ENCODE measurements at regions not wholly inside any gene's neighbourhood (a gene's known extent, or its start where the extent isn't known, plus 50 kb on each side); places are given as distances from the start of the nearest gene placed in this dataset.

GRCh38 chr18:70622622-70623419, 334.0 kb downstream of the SOCS6 start:
- DNase-seq (ENCODE audit: low spot score): no peak
- CTCF ChIA-PET: no interaction called here
- POLR2A ChIA-PET (ENCODE audit: low non-redundant PET): no interaction called here
- no peak overlapping the region for H3K27ac ChIP-seq
- TF ChIP-seq, protein P1, sequence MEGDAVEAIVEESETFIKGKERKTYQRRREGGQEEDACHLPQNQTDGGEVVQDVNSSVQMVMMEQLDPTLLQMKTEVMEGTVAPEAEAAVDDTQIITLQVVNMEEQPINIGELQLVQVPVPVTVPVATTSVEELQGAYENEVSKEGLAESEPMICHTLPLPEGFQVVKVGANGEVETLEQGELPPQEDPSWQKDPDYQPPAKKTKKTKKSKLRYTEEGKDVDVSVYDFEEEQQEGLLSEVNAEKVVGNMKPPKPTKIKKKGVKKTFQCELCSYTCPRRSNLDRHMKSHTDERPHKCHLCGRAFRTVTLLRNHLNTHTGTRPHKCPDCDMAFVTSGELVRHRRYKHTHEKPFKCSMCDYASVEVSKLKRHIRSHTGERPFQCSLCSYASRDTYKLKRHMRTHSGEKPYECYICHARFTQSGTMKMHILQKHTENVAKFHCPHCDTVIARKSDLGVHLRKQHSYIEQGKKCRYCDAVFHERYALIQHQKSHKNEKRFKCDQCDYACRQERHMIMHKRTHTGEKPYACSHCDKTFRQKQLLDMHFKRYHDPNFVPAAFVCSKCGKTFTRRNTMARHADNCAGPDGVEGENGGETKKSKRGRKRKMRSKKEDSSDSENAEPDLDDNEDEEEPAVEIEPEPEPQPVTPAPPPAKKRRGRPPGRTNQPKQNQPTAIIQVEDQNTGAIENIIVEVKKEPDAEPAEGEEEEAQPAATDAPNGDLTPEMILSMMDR (conservative IDR thresholded peaks at IDR 0.05; ENCODE audit: low read depth): no peak

DNA sequence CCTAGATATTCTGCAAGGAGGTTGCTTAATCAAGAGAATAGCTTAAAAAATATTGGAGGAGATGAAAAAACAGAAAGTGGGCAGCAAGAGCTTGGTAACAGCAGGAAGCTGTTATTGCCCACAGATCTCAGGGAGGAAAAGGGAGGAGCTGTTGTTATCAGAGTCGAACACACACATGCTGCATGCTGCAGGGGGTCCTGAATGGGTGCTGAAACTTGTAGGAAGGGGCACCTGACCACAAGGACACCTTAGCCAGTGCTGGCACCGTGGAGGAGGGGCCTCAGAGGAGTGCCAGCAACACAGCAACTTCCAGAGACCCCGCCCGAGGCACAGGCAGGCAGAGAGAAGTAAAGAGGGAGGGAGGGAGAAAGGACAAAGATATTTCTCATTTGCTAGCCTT, 332.9 kb downstream of the SOCS6 start:
- ChIA-PET CTCF (no interaction called here), POLR2A (ENCODE audit: low non-redundant PET) (no interaction called here)
- DNase-seq (ENCODE audit: low spot score): no peak

DNA sequence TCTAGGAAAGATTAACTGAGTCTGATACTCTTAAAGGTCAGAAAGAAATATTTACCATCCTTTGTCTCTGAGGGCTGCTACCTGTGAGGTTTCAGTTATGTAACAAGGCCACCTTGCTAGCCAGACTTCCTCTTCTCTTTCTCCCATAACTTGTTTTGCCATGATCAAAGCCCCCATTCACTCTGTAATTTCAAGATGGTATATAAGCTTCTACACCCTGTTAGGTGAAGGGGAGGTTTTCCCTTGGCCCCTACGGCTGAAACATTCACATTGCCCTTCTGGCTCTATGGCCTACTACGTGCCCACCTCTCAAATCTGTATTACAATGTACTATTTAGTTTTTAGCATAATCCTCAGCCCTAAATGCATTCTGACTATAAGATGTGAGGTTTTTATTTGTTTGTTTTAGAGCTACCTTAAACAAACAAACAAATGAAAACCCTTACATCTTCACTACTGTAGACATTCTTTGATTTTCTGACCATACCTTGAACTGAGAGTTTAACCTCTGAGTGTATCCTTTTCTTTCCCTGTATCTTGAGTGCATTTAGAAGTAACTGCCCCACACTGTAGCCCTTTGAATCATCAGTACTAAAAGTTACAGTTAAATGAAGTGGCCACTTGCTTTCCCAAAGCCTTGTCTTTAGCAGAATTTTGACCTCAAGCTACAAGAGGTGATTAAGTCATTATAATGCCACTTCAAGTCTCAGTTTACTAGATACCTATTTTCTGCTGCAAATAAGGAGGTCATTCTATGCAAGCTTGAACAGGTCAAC, 332.2 kb downstream of the SOCS6 start:
- TF ChIP-seq, protein P1 (conservative IDR thresholded peaks at IDR 0.05; ENCODE audit: low read depth): no peak
- no peak for DNase-seq (ENCODE audit: low spot score)
- ChIA-PET CTCF (no interaction called here), POLR2A (ENCODE audit: low non-redundant PET) (no interaction called here)
- H3K27ac ChIP-seq: no peak overlapping the region

More for the DNA sequence above, 332.9 kb downstream of the SOCS6 start:
- TF ChIP-seq, protein P1 (conservative IDR thresholded peaks at IDR 0.05; ENCODE audit: low read depth): no peak
- no peak overlapping the region for H3K27ac ChIP-seq

DNA sequence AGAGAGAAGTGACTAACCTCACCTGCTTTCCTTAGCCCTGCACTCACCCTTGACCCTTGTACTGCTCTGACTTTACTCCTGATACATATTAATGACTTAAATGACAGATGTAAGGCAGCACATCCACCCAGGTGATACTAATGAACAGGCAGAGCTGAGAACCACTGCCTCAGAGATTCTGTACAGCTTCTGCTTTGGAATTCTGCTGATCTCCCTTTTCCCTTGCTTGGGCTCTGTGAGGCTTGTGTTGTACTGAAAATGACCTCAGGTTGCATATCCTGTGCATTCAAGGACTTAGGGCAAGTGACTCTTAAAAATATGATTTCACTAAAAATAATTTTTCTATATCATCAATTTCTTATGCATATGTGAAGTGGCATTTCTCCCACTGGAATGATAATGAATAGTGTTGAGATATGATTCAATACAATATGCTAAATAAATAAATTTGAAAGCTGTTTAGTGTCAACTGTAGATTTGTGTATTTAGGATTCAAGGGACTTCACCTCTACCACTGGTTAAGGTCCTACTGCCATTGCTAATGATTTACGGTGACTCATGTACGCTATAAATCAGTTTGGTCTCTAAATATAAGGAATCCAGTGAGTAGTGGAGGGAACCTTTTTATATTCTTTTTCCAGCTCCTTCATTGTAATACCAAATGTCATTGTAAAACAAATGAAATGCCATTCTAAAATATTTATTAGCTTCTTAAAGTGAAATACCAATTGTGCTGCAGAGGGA, 328.3 kb downstream of the SOCS6 start:
- H3K27ac ChIP-seq: no peak overlapping the region
- ChIA-PET POLR2A (ENCODE audit: low non-redundant PET) (no interaction called here), CTCF (no interaction called here)
- TF ChIP-seq, protein P1 (conservative IDR thresholded peaks at IDR 0.05; ENCODE audit: low read depth): no peak
- no peak for DNase-seq (ENCODE audit: low spot score)

DNA sequence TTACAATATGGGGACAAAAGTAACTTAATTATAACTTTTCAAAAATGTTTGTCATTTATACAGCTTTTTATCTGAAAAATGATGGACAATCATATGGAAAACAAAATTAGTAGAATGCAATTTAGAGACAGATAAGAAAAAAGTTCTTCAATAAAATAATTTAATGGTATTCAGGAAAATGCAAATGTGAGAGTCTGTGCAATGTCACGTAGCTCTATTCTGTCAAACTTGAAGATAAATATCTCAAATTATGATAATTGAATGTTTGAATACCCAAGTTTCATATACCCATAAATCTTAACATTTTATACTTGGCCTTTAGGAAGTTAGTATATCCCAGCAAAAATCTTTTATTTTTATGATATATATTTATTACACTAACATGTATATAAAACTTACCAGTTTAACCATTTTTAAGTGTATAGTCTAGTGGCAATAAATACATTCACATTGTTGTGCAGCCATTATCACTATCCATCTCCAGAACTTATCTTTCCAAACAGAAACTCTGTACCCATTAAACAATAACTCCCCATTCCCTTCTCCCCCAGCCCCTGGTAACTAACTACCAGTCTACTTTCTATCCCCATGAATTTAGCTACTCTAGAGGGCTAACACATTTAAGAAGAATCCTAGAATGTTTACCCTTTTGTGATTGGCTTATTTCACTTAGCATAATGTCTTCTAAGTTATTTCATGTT, 311.5 kb downstream of the SOCS6 start:
- ChIA-PET POLR2A (ENCODE audit: low non-redundant PET) (no interaction called here), CTCF (no interaction called here)
- DNase-seq (ENCODE audit: low spot score): no peak
- no peak overlapping the region for H3K27ac ChIP-seq
- TF ChIP-seq, protein P1 (conservative IDR thresholded peaks at IDR 0.05; ENCODE audit: low read depth): no peak

GRCh38 chr18:70598406-70598805, 309.6 kb downstream of the SOCS6 start:
- CTCF ChIA-PET: no interaction called here
- no peak for DNase-seq (ENCODE audit: low spot score)
- H3K27ac ChIP-seq: no peak overlapping the region
- POLR2A ChIA-PET (ENCODE audit: low non-redundant PET): no interaction called here
- TF ChIP-seq, protein P1 (conservative IDR thresholded peaks at IDR 0.05; ENCODE audit: low read depth): no peak
